OCI-LY3 (cell line): ENCODE measurements at regions not wholly inside any gene's neighbourhood (a gene's known extent, or its start where the extent isn't known, plus 50 kb on each side); places are given as distances from the start of the nearest gene placed in this dataset.

Source experiments
- CTCF ChIP-seq: fragments of 200-600, 300-600 bp; sonication (generic); IDR thresholded peaks from 2 replicates; pipeline ENCODE4 v1.5.1; 2014; ENCODE audit warnings: antibody characterized with exemption, low read length, low read depth
- EZH2phosphoT487 ChIP-seq: fragments of 200-600 bp; shearing (Covaris generic); IDR thresholded peaks from 2 replicates; pipeline ENCODE4 v1.6.1; 2018; ENCODE audit warnings: antibody characterized with exemption, mixed run types, low read depth

- TF ChIP-seq CTCF (no peak), EZH2phosphoT487 (no peak)
Measured at GRCh38 chrY:21315366-21315765, 195.8 kb upstream of the RBMY1B start.
